OCI-LY3 (cell line): ENCODE measurements at regions not wholly inside any gene's neighbourhood (a gene's known extent, or its start where the extent isn't known, plus 50 kb on each side); places are given as distances from the start of the nearest gene placed in this dataset.

Source experiments
- H2AFZ ChIP-seq: fragments of 200-600, 300-600 bp; shearing (Covaris generic); 2 replicates; pipeline ENCODE4 v1.6.0; 2014; ENCODE audit warnings: antibody characterized with exemption, low read depth, low read length
- H3K27ac ChIP-seq: fragments of 200-600, 300-600 bp; sonication (generic); 2 replicates; pipeline ENCODE4 v1.5.1; 2014; ENCODE audit warnings: mild to moderate bottlenecking, low read length, moderate library complexity, mixed read lengths
- H3K27me3 ChIP-seq: fragments of 200-600, 300-600 bp; sonication (generic); 2 replicates; pipeline ENCODE4 v1.6.1; 2014; ENCODE audit warnings: low read depth, low read length, mixed read lengths
- H3K36me3 ChIP-seq: fragments of 200-600, 300-600 bp; sonication (generic); replicated peaks from 2 replicates; pipeline ENCODE3; 2014; ENCODE audit warnings: low read depth, low read length, mixed read lengths
- H3K4me1 ChIP-seq: fragments of 300-600, 200-600 bp; sonication (generic); 2 replicates; pipeline ENCODE4 v1.6.1; 2014; ENCODE audit warnings: low read length, mixed read lengths
- H3K4me2 ChIP-seq: fragments of 200-600, 300-600 bp; sonication (generic); 2 replicates; pipeline ENCODE4 v1.6.1; 2014; ENCODE audit warnings: low read length, mixed read lengths
- H3K4me3 ChIP-seq: fragments of 300-600, 200-600 bp; sonication (generic); 2 replicates; pipeline ENCODE4 v1.5.1; 2014; ENCODE audit warnings: antibody characterized with exemption, mild to moderate bottlenecking, low read length, moderate library complexity
- H3K79me2 ChIP-seq: fragments of 300-600, 200-600 bp; shearing (Covaris generic); 2 replicates; pipeline ENCODE4 v1.6.1; 2014; ENCODE audit warnings: mild to moderate bottlenecking, low read length, mixed read lengths
- H3K9ac ChIP-seq: fragments of 300-600, 200-600 bp; shearing (Covaris generic); 2 replicates; pipeline ENCODE4 v1.6.0; 2014; ENCODE audit warnings: mild to moderate bottlenecking, low read length, moderate library complexity
- H3K9me3 ChIP-seq: fragments of 200-600, 300-600 bp; shearing (Covaris generic); 2 replicates; pipeline ENCODE4 v1.6.1; 2014; ENCODE audit warnings: low read length, mixed read lengths; ENCODE audit not compliant: insufficient read depth
- H4K20me1 ChIP-seq: fragments of 200-600, 300-600 bp; sonication (generic); 2 replicates; pipeline ENCODE4 v1.6.1; 2016; ENCODE audit warnings: low read length, mixed read lengths; ENCODE audit not compliant: insufficient read depth
- EZH2phosphoT487 ChIP-seq: fragments of 200-600 bp; shearing (Covaris generic); IDR thresholded peaks from 2 replicates; pipeline ENCODE4 v1.6.1; 2018; ENCODE audit warnings: antibody characterized with exemption, mixed run types, low read depth
- TF ChIP-seq, protein P1 (sequence below): fragments of 200-600, 300-600 bp; sonication (generic); IDR thresholded peaks from 2 replicates; pipeline ENCODE4 v1.5.1; 2014; ENCODE audit warnings: antibody characterized with exemption, low read length, low read depth

DNA sequence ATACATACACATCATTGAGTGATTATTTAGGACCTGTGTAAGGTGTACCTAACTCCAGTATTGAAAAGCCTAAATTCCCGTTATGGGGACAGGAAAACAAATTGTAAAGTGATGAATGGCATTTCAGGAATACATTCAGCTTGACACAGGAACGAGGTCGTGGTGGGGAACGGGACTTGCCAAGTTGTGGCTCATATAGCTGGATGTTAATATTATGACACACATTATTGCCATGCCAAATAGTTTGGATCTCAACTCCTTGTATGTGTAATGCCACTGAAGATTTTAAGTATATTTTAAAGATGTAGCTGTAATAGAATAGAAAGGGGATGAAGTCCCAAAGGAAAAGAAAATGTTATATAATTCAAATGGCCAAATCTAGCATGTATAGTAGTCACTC is 227.2 kb upstream of the GOLIM4 start:
- H3K27ac ChIP-seq = no peak overlapping the region

DNA sequence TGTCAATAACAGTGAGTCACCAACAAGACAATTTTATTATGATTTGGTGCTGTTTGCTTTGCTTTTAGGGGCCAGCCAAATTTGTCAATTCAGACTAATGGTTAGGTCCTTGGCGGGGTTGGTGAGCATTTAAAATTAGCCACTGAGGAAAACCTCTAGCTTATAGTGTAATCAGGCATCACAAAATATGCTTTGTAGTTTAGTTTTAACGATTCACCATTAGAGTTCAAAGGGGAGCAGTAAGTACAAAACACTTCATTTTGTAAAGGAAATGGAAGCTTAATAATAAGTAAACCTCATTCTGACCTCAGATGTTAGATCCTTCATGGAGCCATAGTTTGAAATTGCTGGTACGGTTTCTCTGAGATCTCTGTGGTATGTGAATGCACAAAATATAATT is 218.4 kb upstream of the GOLIM4 start:
- Histone ChIP-seq H3K9ac (no peak overlapping the region), H3K4me3 (no peak overlapping the region), H3K27me3 (no peaks in the 10 kb centered on the region), H3K79me2 (no peaks in the 10 kb centered on the region), H4K20me1 (no peaks in the 10 kb centered on the region), H2AFZ (no peak overlapping the region), H3K27ac (no peak overlapping the region), H3K4me2 (no peak overlapping the region), H3K4me1 (0 out of 2 replicates have a peak, but pooled peaks cover 4% of the 10 kb centered on the region), H3K9me3 (no peaks in the 10 kb centered on the region), H3K36me3 (peaks cover 40% of the 10 kb centered on the region)
- TF ChIP-seq EZH2phosphoT487 = no peak
- TF ChIP-seq, protein P1, sequence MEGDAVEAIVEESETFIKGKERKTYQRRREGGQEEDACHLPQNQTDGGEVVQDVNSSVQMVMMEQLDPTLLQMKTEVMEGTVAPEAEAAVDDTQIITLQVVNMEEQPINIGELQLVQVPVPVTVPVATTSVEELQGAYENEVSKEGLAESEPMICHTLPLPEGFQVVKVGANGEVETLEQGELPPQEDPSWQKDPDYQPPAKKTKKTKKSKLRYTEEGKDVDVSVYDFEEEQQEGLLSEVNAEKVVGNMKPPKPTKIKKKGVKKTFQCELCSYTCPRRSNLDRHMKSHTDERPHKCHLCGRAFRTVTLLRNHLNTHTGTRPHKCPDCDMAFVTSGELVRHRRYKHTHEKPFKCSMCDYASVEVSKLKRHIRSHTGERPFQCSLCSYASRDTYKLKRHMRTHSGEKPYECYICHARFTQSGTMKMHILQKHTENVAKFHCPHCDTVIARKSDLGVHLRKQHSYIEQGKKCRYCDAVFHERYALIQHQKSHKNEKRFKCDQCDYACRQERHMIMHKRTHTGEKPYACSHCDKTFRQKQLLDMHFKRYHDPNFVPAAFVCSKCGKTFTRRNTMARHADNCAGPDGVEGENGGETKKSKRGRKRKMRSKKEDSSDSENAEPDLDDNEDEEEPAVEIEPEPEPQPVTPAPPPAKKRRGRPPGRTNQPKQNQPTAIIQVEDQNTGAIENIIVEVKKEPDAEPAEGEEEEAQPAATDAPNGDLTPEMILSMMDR = no peak

More for the DNA sequence above, 227.2 kb upstream of the GOLIM4 start:
- H3K27me3 ChIP-seq = no peaks in the 10 kb centered on the region
- no peak overlapping the region for H3K9ac ChIP-seq
- no peak overlapping the region for H3K4me3 ChIP-seq
- H3K36me3 ChIP-seq = peaks cover 25% of the 10 kb centered on the region
- no peak overlapping the region for H2AFZ ChIP-seq
- no peaks in the 10 kb centered on the region for H3K9me3 ChIP-seq
- no peaks in the 10 kb centered on the region for H3K79me2 ChIP-seq
- TF ChIP-seq, protein P1 = no peak
- no peak for TF ChIP-seq EZH2phosphoT487
- no peaks in the 10 kb centered on the region for H4K20me1 ChIP-seq
- H3K4me2 ChIP-seq = no peak overlapping the region
- H3K4me1 ChIP-seq = peaks cover 17% of the 10 kb centered on the region

DNA sequence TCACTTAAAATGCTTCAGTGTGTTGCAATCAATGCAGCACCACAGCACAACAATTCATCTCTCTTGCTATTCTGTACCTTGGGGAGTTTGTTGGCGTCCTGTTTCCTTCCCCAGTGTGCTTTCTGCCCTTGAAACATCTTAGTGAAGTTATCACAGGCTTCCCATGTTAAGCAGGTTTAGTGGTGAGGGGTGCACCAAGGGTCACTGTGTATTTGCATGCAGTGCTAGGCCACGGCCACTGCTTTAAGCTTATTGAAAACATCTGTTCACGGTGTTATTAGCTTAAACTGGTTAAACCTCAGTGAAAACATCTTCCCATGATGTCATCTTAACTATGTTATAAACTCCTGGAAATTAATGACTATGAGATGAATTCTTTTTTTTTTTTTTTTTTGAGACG is 217.3 kb upstream of the GOLIM4 start:
- Histone ChIP-seq H3K4me1 (0 out of 2 replicates have a peak, but pooled peaks cover 4% of the 10 kb centered on the region), H3K4me2 (no peak overlapping the region), H3K36me3 (peaks cover 33% of the 10 kb centered on the region), H4K20me1 (no peaks in the 10 kb centered on the region), H3K9me3 (no peaks in the 10 kb centered on the region), H3K9ac (no peak overlapping the region), H3K27ac (no peak overlapping the region), H3K27me3 (no peaks in the 10 kb centered on the region), H3K79me2 (no peaks in the 10 kb centered on the region), H3K4me3 (no peak overlapping the region), H2AFZ (no peak overlapping the region)
- TF ChIP-seq, protein P1 = no peak
- TF ChIP-seq EZH2phosphoT487 = no peak

DNA sequence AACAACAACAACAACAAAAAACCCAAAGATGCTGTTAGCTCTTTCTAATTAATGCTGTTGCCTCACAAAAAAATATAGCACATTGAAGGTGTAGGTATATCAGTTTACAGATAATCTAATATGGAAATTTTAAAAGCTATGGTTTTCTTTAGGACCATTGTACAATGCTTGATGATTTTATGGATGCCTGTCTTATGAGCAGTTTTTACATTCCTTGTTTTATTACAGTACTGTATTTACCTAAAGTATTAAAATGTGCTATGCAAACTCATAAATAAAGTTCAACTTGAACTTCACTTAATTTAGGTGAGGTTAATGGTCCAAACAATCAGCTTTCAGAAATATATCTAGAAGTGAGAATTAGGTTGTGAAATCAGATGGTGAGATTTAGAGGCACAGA is 212.2 kb upstream of the GOLIM4 start:
- Histone ChIP-seq H2AFZ (no peak overlapping the region), H3K79me2 (no peaks in the 10 kb centered on the region), H4K20me1 (peaks cover 5% of the 10 kb centered on the region; the same call in 1 of the 2 replicates), H3K27me3 (no peaks in the 10 kb centered on the region), H3K27ac (no peak overlapping the region), H3K4me3 (no peak overlapping the region), H3K4me1 (0 out of 2 replicates have a peak, but pooled peaks cover 4% of the 10 kb centered on the region), H3K9me3 (peaks cover 8% of the 10 kb centered on the region), H3K4me2 (no peak overlapping the region), H3K36me3 (peaks cover 29% of the 10 kb centered on the region), H3K9ac (no peak overlapping the region)
- TF ChIP-seq, protein P1 = no peak
- TF ChIP-seq EZH2phosphoT487 = no peak
